ENCODE measurements at regions not wholly inside any gene's neighbourhood (a gene's known extent, or its start where the extent isn't known, plus 50 kb on each side); places are given as distances from the start of the nearest gene placed in this dataset.

DNA sequence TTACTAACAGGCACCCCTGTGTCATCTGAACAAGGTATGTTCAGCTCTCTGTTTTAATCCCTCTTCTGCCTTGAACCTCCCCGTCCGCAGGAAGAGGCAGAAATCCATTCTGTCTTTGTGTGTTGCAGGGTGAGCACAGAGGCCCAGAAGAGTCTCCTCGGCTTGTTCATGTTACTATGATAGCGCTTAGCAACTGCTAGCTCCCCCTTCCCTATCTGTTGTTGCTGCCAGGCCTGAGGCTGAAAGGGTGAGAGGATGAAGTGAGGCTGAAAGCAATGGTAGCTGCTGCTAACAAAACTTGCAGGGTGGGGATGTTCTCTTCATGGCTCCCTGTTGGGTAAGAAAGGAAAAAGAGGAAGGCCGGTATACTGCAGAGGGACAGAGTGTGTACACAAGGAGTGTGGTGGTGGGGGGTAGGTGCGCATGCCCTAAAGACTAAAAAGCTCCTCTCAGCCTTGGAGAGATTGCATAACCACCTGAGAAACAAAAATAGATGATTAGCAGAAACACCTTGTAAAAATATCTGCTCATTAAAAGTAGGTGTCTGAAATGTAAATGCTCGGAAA lies 55.2 kb upstream of the CITED2 start:
- intact Hi-C loops (cut with micrococcal nuclease; ENCODE audit: unreplicated experiment) = no loop called here
- no peak for DNase-seq (ENCODE audit: low spot score)
- no peaks in the 10 kb centered on the region for H3K27me3 ChIP-seq (replicated peaks; ENCODE audit: insufficient read depth, low read depth, low read length, poor library complexity)
- no peaks in the 10 kb centered on the region for H3K4me1 ChIP-seq (ENCODE audit: insufficient read depth, low read length, poor library complexity, severe bottlenecking)
- ChIA-PET CTCF (no interaction called here), POLR2A (ENCODE audit: low non-redundant PET) (no interaction called here)
- no peak overlapping the region for H3K4me3 ChIP-seq (ENCODE audit: low read depth, low read length, poor library complexity, severe bottlenecking)
- H3K27ac ChIP-seq (ENCODE audit: low read depth, low read length, poor library complexity, severe bottlenecking) = no peak overlapping the region
- no TSS peak for BruUV-seq (replicated peaks)
- TF ChIP-seq, protein P1, sequence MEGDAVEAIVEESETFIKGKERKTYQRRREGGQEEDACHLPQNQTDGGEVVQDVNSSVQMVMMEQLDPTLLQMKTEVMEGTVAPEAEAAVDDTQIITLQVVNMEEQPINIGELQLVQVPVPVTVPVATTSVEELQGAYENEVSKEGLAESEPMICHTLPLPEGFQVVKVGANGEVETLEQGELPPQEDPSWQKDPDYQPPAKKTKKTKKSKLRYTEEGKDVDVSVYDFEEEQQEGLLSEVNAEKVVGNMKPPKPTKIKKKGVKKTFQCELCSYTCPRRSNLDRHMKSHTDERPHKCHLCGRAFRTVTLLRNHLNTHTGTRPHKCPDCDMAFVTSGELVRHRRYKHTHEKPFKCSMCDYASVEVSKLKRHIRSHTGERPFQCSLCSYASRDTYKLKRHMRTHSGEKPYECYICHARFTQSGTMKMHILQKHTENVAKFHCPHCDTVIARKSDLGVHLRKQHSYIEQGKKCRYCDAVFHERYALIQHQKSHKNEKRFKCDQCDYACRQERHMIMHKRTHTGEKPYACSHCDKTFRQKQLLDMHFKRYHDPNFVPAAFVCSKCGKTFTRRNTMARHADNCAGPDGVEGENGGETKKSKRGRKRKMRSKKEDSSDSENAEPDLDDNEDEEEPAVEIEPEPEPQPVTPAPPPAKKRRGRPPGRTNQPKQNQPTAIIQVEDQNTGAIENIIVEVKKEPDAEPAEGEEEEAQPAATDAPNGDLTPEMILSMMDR (conservative IDR thresholded peaks at IDR 0.05; ENCODE audit: low read depth, low read length) = no peak
- TF ChIP-seq EZH2 (IDR thresholded peaks at IDR 0.05; ENCODE audit: borderline replicate concordance, low read depth, low read length, poor library complexity, severe bottlenecking) = no peak
- no peaks in the 10 kb centered on the region for H3K36me3 ChIP-seq (ENCODE audit: insufficient read depth, low read length, poor library complexity, severe bottlenecking)
- H3K9me3 ChIP-seq (ENCODE audit: low read depth, low read length, poor library complexity, severe bottlenecking) = no peaks in the 10 kb centered on the region

DNA sequence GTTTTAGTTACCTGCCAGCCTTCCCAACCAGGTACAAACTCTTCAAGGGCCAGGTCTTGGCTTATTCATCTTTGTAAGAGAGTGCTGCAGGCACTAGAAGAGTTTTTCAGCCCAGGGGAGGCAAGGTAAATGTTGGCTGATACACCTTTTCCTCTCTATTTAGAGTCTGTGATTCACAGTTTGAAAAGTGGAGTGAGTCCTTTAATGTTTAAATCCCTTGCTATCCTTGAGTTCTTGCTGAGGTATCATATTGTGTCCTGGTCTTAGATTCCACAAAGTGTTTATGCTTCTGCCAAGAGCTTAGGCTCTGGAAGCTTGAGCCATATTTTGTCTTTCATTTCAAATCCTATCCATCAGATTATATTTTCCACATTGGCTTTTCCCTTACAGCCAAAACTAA lies 52.8 kb upstream of the CITED2 start:
- peaks cover 3% of the 10 kb centered on the region for H3K4me1 ChIP-seq (ENCODE audit: insufficient read depth, low read length, poor library complexity, severe bottlenecking)
- no peaks in the 10 kb centered on the region for H3K36me3 ChIP-seq (ENCODE audit: insufficient read depth, low read length, poor library complexity, severe bottlenecking)
- no peak overlapping the region for H3K27ac ChIP-seq (ENCODE audit: low read depth, low read length, poor library complexity, severe bottlenecking)
- H3K9me3 ChIP-seq (ENCODE audit: low read depth, low read length, poor library complexity, severe bottlenecking) = no peaks in the 10 kb centered on the region
- intact Hi-C loops (cut with micrococcal nuclease; ENCODE audit: unreplicated experiment) = no loop called here
- no TSS peak for BruUV-seq (replicated peaks)
- ChIA-PET CTCF (no interaction called here), POLR2A (ENCODE audit: low non-redundant PET) (no interaction called here)
- H3K4me3 ChIP-seq (ENCODE audit: low read depth, low read length, poor library complexity, severe bottlenecking) = no peak overlapping the region
- DNase-seq (ENCODE audit: low spot score) = no peak
- no peak for TF ChIP-seq EZH2 (IDR thresholded peaks at IDR 0.05; ENCODE audit: borderline replicate concordance, low read depth, low read length, poor library complexity, severe bottlenecking)
- TF ChIP-seq, protein P1 (conservative IDR thresholded peaks at IDR 0.05; ENCODE audit: low read depth, low read length) = no peak
- H3K27me3 ChIP-seq (replicated peaks; ENCODE audit: insufficient read depth, low read depth, low read length, poor library complexity) = no peaks in the 10 kb centered on the region

DNA sequence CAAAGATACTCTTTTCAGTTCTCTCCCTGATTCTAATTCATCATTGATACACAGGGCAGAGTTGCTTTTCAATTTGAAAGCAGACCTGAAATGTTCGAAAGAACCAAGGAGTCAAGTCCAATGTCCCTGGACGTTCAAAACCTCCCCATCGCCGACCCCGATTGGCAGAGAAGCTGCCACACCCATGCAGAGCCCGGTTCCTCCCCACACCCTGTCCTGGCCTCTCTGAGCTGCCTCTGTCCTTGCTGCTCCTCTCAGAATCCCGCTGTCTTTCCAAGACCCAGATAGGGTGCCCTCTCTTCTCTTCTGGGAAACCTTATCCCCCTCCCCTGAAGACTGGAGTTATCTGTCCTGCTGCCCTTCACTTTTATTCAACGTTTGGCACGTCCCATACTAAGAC lies 52.3 kb upstream of the CITED2 start:
- BruUV-seq (replicated peaks) = no TSS peak
- Histone ChIP-seq H3K4me1 (ENCODE audit: insufficient read depth, low read length, poor library complexity, severe bottlenecking) (peaks cover 3% of the 10 kb centered on the region), H3K36me3 (ENCODE audit: insufficient read depth, low read length, poor library complexity, severe bottlenecking) (no peaks in the 10 kb centered on the region), H3K27me3 (replicated peaks; ENCODE audit: insufficient read depth, low read depth, low read length, poor library complexity) (no peaks in the 10 kb centered on the region), H3K9me3 (ENCODE audit: low read depth, low read length, poor library complexity, severe bottlenecking) (no peaks in the 10 kb centered on the region), H3K27ac (ENCODE audit: low read depth, low read length, poor library complexity, severe bottlenecking) (no peak overlapping the region), H3K4me3 (ENCODE audit: low read depth, low read length, poor library complexity, severe bottlenecking) (no peak overlapping the region)
- TF ChIP-seq, protein P1 (conservative IDR thresholded peaks at IDR 0.05; ENCODE audit: low read depth, low read length) = no peak
- TF ChIP-seq EZH2 (IDR thresholded peaks at IDR 0.05; ENCODE audit: borderline replicate concordance, low read depth, low read length, poor library complexity, severe bottlenecking) = no peak
- CTCF ChIA-PET = no interaction called here
- POLR2A ChIA-PET (ENCODE audit: low non-redundant PET) = interaction anchor here (0.7 kb wide), 1 partner anchor 634 kb away, joined by 3 read pairs; no protein-coding TSS in a partner anchor
- intact Hi-C loops (cut with micrococcal nuclease; ENCODE audit: unreplicated experiment) = no loop called here
- no peak for DNase-seq (ENCODE audit: low spot score)

Data from A673 (cell line).